C4-2B (cell line): ENCODE measurements at regions not wholly inside any gene's neighbourhood (a gene's known extent, or its start where the extent isn't known, plus 50 kb on each side); places are given as distances from the start of the nearest gene placed in this dataset.

ENCODE experiments used
- ZFX ChIP-seq: fragments of 450-650 bp; IDR thresholded peaks from 2 replicates; pipeline ENCODE4 v1.6.1; 2017
- TF ChIP-seq, protein P1 (sequence below): fragments of 450-650 bp; conservative IDR thresholded peaks from 2 replicates; pipeline ENCODE4 v1.5.1; 2017; ENCODE audit warnings: mild to moderate bottlenecking

DNA sequence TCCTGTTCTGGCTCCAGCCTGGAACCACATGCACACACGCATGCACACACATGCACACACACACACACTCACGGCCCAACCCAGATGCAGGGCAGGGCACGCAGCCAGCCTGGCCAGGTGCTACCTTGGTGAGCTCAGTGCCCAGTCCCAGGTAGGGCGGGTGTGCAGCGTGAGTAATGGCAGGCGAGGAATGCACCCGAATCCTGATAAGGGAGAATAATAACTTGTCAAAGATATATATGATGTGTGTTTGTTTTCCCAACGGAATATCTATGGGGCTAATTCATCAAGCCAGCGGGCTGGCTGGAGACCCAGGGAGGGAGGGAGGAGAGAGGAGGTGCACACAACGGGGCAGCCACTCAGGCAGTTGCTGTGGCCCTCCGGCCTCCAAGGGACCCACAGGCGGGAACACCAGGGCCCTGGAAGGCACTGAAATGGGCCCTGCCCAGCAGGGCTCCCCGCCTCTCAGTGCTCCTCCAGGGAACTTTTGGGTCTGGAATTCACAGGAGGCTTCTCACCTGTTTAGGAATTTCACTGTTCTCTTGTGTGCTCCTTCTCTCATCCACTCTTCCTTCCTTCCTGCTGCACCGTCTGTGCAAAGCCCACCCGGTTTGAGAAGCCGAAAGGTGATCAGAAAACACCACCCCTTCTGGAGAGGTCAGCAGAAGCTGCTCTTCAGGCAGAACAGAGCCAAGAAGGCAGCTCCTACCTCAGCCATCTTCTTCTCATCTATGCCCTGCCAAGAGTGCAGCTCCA, 79.0 kb downstream of the BUD13 start:
- TF ChIP-seq, protein P1, sequence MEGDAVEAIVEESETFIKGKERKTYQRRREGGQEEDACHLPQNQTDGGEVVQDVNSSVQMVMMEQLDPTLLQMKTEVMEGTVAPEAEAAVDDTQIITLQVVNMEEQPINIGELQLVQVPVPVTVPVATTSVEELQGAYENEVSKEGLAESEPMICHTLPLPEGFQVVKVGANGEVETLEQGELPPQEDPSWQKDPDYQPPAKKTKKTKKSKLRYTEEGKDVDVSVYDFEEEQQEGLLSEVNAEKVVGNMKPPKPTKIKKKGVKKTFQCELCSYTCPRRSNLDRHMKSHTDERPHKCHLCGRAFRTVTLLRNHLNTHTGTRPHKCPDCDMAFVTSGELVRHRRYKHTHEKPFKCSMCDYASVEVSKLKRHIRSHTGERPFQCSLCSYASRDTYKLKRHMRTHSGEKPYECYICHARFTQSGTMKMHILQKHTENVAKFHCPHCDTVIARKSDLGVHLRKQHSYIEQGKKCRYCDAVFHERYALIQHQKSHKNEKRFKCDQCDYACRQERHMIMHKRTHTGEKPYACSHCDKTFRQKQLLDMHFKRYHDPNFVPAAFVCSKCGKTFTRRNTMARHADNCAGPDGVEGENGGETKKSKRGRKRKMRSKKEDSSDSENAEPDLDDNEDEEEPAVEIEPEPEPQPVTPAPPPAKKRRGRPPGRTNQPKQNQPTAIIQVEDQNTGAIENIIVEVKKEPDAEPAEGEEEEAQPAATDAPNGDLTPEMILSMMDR, result no peak
- TF ChIP-seq ZFX, result no peak
